GM23338 (cell line): ENCODE measurements at regions not wholly inside any gene's neighbourhood (a gene's known extent, or its start where the extent isn't known, plus 50 kb on each side); places are given as distances from the start of the nearest gene placed in this dataset.

Experiments used
- ATAC-seq: fragments of 200-7000 bp; cut with Tn5 transposase; 3 replicates; pipeline ENCODE4 v1.9.1; 2020
- DNase-seq: peaks from one replicate; pipeline ENCODE4 v3.0.0-alpha.2; 2015; ENCODE audit warnings: low spot score
- H2AFZ ChIP-seq: fragments of 200-600 bp; sonication (generic); 2 replicates; pipeline ENCODE4 v1.8.0; 2016; ENCODE audit warnings: antibody characterized with exemption, mild to moderate bottlenecking, moderate library complexity
- H3F3A ChIP-seq: fragments of 200-600 bp; sonication (generic); replicated peaks from 2 replicates; pipeline ENCODE4 v1.8.0; 2017; ENCODE audit warnings: antibody characterized with exemption, mixed run types, low read depth
- H3K27ac ChIP-seq: fragments of 200-600 bp; sonication (generic); 2 replicates; pipeline ENCODE4 v1.6.1; 2016; ENCODE audit warnings: low read depth
- H3K27me3 ChIP-seq: fragments of 200-600 bp; sonication (generic); 2 replicates; pipeline ENCODE4 v1.8.0; 2016; ENCODE audit warnings: mild to moderate bottlenecking, mixed run types, moderate library complexity; ENCODE audit not compliant: insufficient read depth
- H3K36me3 ChIP-seq: fragments of 200-600 bp; sonication (generic); 2 replicates; pipeline ENCODE4 v1.8.0; 2016; ENCODE audit warnings: mild to moderate bottlenecking; ENCODE audit not compliant: insufficient read depth
- H3K4me1 ChIP-seq: fragments of 200-600 bp; sonication (generic); 2 replicates; pipeline ENCODE4 v1.8.0; 2016; ENCODE audit warnings: mild to moderate bottlenecking, moderate library complexity; ENCODE audit not compliant: insufficient read depth
- H3K4me2 ChIP-seq: fragments of 200-600 bp; sonication (generic); 2 replicates; pipeline ENCODE4 v1.7.1; 2017; ENCODE audit warnings: mixed run types
- H3K4me3 ChIP-seq: fragments of 200-600 bp; sonication (generic); 2 replicates; pipeline ENCODE4 v1.6.1; 2016; ENCODE audit warnings: mixed run types
- H3K79me2 ChIP-seq: fragments of 200-600 bp; sonication (generic); replicated peaks from 2 replicates; pipeline ENCODE4 v1.8.0; 2017; ENCODE audit warnings: mild to moderate bottlenecking; ENCODE audit not compliant: insufficient read depth
- H3K9me2 ChIP-seq: fragments of 200-600 bp; sonication (generic); 2 replicates; pipeline ENCODE4 v1.8.0; 2017; ENCODE audit not compliant: insufficient read depth
- H4K20me1 ChIP-seq: fragments of 200-600 bp; sonication (generic); replicated peaks from 2 replicates; pipeline ENCODE4 v1.8.0; 2017; ENCODE audit warnings: mild to moderate bottlenecking; ENCODE audit not compliant: insufficient read depth
- H3K27ac Mint-ChIP-seq: 2 replicates; pipeline ENCODE4 v1.8.0; 2020; ENCODE audit warnings: inconsistent platforms, mild to moderate bottlenecking, moderate library complexity, mixed read lengths
- H3K27me3 Mint-ChIP-seq: 3 replicates; pipeline ENCODE4 v1.8.0; 2022; ENCODE audit warnings: low read depth, mild to moderate bottlenecking, moderate library complexity, mixed read lengths, inconsistent platforms; ENCODE audit not compliant: insufficient read depth, poor library complexity
- H3K36me3 Mint-ChIP-seq: 3 replicates; pipeline ENCODE4 v1.8.0; 2021; ENCODE audit warnings: low read depth, mild to moderate bottlenecking, inconsistent platforms, moderate library complexity, mixed read lengths
- H3K4me1 Mint-ChIP-seq: 3 replicates; pipeline ENCODE4 v1.8.0; 2020; ENCODE audit warnings: mild to moderate bottlenecking, inconsistent platforms, mixed read lengths
- H3K4me3 Mint-ChIP-seq: 3 replicates; pipeline ENCODE4 v1.8.0; 2021; ENCODE audit warnings: moderate library complexity, mild to moderate bottlenecking, inconsistent platforms, mixed read lengths
- H3K9me3 Mint-ChIP-seq: 3 replicates; pipeline ENCODE4 v1.8.0; 2020; ENCODE audit warnings: moderate library complexity, mild to moderate bottlenecking, inconsistent platforms, mixed read lengths
- EZH2phosphoT487 ChIP-seq: fragments of 200-600 bp; sonication (generic); IDR thresholded peaks from one replicate; pipeline ENCODE4 v1.8.1; 2018; ENCODE audit warnings: antibody characterized with exemption; ENCODE audit not compliant: unreplicated experiment
- NANOG ChIP-seq: IDR thresholded peaks from 2 replicates; pipeline ENCODE4 v1.6.1; 2016; ENCODE audit warnings: antibody characterized with exemption, borderline replicate concordance
- POLR2AphosphoS5 ChIP-seq: IDR thresholded peaks from 2 replicates; pipeline ENCODE4 v1.6.1; 2016; ENCODE audit warnings: antibody characterized with exemption, low read depth
- STAT1 ChIP-seq: IDR thresholded peaks from one replicate; pipeline ENCODE4 v1.6.1; 2016; ENCODE audit warnings: antibody characterized with exemption; ENCODE audit not compliant: unreplicated experiment
- ZNF331 ChIP-seq: fragments of 250-450 bp; sonication (Bioruptor Pico); IDR thresholded peaks from 2 replicates; pipeline ENCODE4 v1.5.0; 2020; ENCODE audit warnings: low read depth, mild to moderate bottlenecking, moderate library complexity
- TF ChIP-seq, protein P1 (sequence below): IDR thresholded peaks from 2 replicates; pipeline ENCODE4 v1.6.1; 2016; ENCODE audit warnings: antibody characterized with exemption
- TF ChIP-seq, protein P2 (sequence below): IDR thresholded peaks from one replicate; pipeline ENCODE4 v1.6.1; 2018; ENCODE audit warnings: antibody characterized with exemption; ENCODE audit not compliant: unreplicated experiment
- TF ChIP-seq, protein P3 (sequence below): fragments of 250-450 bp; sonication (Bioruptor Pico); IDR thresholded peaks from 2 replicates; pipeline ENCODE4 v1.5.0; 2020; ENCODE audit warnings: mild to moderate bottlenecking, moderate library complexity

DNA sequence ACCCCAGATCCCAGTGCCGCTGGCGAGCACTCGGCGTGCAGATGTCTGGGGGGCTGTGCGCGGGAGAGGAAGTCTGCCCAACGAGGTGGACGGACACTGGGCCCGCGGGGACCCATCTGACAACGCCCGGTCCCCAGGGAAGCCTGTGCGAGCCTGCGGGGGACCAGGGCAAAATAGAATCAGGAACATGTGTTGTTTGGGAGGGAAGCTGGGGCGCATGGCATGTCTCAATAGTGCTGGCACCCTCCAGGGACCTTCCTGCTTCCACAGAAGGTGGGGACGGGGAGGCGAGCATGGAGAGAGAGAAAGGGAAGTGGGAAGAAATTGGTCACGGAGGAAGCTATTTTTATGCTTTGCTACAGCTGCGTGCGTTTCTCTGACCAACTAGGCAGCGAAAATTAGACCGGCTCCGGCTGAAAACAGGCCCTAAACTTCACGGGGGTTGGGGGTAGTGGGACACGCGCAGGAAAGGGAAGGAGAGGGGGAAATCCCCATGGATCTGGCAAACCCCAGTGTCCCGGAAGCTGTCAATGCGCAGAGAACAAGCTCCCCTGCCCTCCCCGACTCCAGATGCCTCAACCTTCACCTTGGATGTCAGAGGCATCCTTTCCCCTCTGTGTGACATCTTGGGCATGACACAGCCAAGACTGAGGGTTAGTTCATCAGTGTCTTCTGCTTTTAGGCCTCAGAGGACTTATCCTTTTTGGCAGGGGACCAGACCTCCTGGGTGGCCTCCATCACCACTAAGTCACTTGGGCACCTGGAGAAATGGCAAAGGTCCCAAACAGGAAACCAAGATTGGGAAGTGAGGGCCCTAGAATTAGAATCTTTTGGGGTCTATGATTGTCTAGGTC lies 169.8 kb upstream of the BCOR start:
- Histone ChIP-seq H3K27me3 (peaks cover 14% of the 10 kb centered on the region; the same call in 1 of the 2 replicates), H3K4me2 (peak overlapping the region; percentile 74), H2AFZ (no peak overlapping the region), H3K36me3 (no peaks in the 10 kb centered on the region), H3K79me2 (no peaks in the 10 kb centered on the region), H3K4me3 (peak overlapping the region; percentile 53), H3K9me2 (no peaks in the 10 kb centered on the region), H3F3A (no peaks in the 10 kb centered on the region), H4K20me1 (no peaks in the 10 kb centered on the region), H3K27ac (no peak overlapping the region), H3K4me1 (no peaks in the 10 kb centered on the region; the same call in 1 of the 2 replicates)
- no peak for TF ChIP-seq NANOG
- TF ChIP-seq ZNF331, result no peak
- TF ChIP-seq POLR2AphosphoS5, result no peak
- TF ChIP-seq, protein P1, sequence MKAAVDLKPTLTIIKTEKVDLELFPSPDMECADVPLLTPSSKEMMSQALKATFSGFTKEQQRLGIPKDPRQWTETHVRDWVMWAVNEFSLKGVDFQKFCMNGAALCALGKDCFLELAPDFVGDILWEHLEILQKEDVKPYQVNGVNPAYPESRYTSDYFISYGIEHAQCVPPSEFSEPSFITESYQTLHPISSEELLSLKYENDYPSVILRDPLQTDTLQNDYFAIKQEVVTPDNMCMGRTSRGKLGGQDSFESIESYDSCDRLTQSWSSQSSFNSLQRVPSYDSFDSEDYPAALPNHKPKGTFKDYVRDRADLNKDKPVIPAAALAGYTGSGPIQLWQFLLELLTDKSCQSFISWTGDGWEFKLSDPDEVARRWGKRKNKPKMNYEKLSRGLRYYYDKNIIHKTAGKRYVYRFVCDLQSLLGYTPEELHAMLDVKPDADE, result no peak
- TF ChIP-seq EZH2phosphoT487, result no peak
- no peak overlapping the region for H3K27ac Mint-ChIP-seq
- 0 out of 3 replicates have a peak, but pooled peaks cover 3% of the 10 kb centered on the region for H3K9me3 Mint-ChIP-seq
- peaks cover 13% of the 10 kb centered on the region for H3K4me1 Mint-ChIP-seq
- H3K36me3 Mint-ChIP-seq, result peaks cover 2% of the 10 kb centered on the region; the same call in 1 of the 3 replicates
- peak overlapping the region; percentile 63 for H3K4me3 Mint-ChIP-seq
- DNase-seq, result no peak
- peak; percentile 33; the same call in 2 of the 3 replicates for ATAC-seq
- H3K27me3 Mint-ChIP-seq, result peaks cover 8% of the 10 kb centered on the region

DNA sequence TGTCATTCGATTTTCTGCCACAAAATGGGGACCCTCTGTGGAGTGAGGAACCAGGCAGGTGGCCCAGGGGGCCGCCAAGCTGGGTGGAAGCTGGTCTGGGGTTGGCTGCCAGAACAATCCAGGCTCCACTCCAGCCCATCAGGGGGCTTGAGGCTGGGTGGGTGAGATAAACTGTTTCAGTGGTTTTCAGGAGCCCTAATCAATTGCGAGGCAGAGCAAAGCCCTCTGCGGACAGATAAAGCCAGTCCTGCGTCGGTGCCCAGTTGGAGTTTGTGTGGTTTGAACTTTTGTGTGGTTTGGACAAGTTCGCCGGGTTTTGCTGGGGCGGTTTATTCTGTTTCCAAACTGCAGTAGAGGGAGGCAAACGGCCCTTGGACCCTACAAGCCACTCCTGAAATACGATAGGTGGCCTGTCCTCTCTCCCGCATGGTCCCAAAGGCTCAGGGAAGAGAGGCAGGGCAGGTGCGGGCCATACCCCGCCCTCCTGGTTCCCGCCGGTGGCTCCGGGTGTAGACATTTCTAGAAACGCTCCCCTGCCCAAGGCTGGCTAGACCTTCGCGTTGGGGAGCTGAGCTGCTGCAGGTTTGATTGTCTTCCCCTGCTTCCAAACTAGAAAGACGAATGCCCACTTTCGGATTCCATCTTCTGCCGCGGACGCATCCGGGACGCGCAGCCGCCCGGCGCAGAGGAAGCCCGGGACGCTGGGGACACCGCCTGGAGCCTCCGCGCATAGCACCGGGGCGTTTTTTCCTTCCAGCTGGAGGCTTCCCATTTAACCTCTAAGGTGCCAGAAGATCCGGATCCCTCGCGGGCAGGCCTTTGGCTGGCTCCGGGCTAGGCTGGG lies 169.0 kb upstream of the BCOR start:
- ATAC-seq (peak; percentile 93), DNase-seq (peak; percentile 82)
- Mint-ChIP-seq H3K36me3 (peaks cover 2% of the 10 kb centered on the region; the same call in 1 of the 3 replicates), H3K4me3 (peak overlapping the region; percentile 63; the same call in 2 of the 3 replicates), H3K27me3 (peaks cover 8% of the 10 kb centered on the region), H3K27ac (no peak overlapping the region), H3K4me1 (peaks cover 7% of the 10 kb centered on the region), H3K9me3 (peaks cover 2% of the 10 kb centered on the region; the same call in 1 of the 3 replicates)
- peak overlapping the region; percentile 53 for H3K4me3 ChIP-seq
- H3K4me1 ChIP-seq, result no peaks in the 10 kb centered on the region; the same call in 1 of the 2 replicates
- H3K4me2 ChIP-seq, result peak overlapping the region; percentile 74
- no peaks in the 10 kb centered on the region for H3K79me2 ChIP-seq
- no peaks in the 10 kb centered on the region for H3K36me3 ChIP-seq
- H3K27ac ChIP-seq, result no peak overlapping the region
- peaks cover 14% of the 10 kb centered on the region; the same call in 1 of the 2 replicates for H3K27me3 ChIP-seq
- no peaks in the 10 kb centered on the region for H3K9me2 ChIP-seq
- H4K20me1 ChIP-seq, result no peaks in the 10 kb centered on the region
- peak overlapping the region; percentile 52; the same call in 1 of the 2 replicates for H2AFZ ChIP-seq
- no peaks in the 10 kb centered on the region for H3F3A ChIP-seq
- TF ChIP-seq NANOG, result no peak
- no peak for TF ChIP-seq STAT1
- TF ChIP-seq, protein P2, sequence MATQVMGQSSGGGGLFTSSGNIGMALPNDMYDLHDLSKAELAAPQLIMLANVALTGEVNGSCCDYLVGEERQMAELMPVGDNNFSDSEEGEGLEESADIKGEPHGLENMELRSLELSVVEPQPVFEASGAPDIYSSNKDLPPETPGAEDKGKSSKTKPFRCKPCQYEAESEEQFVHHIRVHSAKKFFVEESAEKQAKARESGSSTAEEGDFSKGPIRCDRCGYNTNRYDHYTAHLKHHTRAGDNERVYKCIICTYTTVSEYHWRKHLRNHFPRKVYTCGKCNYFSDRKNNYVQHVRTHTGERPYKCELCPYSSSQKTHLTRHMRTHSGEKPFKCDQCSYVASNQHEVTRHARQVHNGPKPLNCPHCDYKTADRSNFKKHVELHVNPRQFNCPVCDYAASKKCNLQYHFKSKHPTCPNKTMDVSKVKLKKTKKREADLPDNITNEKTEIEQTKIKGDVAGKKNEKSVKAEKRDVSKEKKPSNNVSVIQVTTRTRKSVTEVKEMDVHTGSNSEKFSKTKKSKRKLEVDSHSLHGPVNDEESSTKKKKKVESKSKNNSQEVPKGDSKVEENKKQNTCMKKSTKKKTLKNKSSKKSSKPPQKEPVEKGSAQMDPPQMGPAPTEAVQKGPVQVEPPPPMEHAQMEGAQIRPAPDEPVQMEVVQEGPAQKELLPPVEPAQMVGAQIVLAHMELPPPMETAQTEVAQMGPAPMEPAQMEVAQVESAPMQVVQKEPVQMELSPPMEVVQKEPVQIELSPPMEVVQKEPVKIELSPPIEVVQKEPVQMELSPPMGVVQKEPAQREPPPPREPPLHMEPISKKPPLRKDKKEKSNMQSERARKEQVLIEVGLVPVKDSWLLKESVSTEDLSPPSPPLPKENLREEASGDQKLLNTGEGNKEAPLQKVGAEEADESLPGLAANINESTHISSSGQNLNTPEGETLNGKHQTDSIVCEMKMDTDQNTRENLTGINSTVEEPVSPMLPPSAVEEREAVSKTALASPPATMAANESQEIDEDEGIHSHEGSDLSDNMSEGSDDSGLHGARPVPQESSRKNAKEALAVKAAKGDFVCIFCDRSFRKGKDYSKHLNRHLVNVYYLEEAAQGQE, result no peak
- TF ChIP-seq, protein P3, sequence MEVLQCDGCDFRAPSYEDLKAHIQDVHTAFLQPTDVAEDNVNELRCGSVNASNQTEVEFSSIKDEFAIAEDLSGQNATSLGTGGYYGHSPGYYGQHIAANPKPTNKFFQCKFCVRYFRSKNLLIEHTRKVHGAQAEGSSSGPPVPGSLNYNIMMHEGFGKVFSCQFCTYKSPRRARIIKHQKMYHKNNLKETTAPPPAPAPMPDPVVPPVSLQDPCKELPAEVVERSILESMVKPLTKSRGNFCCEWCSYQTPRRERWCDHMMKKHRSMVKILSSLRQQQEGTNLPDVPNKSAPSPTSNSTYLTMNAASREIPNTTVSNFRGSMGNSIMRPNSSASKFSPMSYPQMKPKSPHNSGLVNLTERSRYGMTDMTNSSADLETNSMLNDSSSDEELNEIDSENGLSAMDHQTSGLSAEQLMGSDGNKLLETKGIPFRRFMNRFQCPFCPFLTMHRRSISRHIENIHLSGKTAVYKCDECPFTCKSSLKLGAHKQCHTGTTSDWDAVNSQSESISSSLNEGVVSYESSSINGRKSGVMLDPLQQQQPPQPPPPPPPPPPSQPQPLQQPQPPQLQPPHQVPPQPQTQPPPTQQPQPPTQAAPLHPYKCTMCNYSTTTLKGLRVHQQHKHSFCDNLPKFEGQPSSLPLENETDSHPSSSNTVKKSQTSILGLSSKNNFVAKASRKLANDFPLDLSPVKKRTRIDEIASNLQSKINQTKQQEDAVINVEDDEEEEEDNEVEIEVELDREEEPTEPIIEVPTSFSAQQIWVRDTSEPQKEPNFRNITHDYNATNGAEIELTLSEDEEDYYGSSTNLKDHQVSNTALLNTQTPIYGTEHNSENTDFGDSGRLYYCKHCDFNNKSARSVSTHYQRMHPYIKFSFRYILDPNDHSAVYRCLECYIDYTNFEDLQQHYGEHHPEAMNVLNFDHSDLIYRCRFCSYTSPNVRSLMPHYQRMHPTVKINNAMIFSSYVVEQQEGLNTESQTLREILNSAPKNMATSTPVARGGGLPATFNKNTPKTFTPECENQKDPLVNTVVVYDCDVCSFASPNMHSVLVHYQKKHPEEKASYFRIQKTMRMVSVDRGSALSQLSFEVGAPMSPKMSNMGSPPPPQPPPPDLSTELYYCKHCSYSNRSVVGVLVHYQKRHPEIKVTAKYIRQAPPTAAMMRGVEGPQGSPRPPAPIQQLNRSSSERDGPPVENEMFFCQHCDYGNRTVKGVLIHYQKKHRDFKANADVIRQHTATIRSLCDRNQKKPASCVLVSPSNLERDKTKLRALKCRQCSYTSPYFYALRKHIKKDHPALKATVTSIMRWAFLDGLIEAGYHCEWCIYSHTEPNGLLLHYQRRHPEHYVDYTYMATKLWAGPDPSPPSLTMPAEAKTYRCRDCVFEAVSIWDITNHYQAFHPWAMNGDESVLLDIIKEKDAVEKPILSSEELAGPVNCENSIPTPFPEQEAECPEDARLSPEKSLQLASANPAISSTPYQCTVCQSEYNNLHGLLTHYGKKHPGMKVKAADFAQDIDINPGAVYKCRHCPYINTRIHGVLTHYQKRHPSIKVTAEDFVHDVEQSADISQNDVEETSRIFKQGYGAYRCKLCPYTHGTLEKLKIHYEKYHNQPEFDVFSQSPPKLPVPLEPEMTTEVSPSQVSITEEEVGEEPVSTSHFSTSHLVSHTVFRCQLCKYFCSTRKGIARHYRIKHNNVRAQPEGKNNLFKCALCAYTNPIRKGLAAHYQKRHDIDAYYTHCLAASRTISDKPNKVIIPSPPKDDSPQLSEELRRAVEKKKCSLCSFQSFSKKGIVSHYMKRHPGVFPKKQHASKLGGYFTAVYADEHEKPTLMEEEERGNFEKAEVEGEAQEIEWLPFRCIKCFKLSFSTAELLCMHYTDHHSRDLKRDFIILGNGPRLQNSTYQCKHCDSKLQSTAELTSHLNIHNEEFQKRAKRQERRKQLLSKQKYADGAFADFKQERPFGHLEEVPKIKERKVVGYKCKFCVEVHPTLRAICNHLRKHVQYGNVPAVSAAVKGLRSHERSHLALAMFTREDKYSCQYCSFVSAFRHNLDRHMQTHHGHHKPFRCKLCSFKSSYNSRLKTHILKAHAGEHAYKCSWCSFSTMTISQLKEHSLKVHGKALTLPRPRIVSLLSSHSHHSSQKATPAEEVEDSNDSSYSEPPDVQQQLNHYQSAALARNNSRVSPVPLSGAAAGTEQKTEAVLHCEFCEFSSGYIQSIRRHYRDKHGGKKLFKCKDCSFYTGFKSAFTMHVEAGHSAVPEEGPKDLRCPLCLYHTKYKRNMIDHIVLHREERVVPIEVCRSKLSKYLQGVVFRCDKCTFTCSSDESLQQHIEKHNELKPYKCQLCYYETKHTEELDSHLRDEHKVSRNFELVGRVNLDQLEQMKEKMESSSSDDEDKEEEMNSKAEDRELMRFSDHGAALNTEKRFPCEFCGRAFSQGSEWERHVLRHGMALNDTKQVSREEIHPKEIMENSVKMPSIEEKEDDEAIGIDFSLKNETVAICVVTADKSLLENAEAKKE (CRISPR knock-in tag), result no peak
